GM18508 (cell line): ENCODE measurements at regions not wholly inside any gene's neighbourhood (a gene's known extent, or its start where the extent isn't known, plus 50 kb on each side); places are given as distances from the start of the nearest gene placed in this dataset.

ENCODE experiments used
- ATAC-seq: cut with Tn5 transposase; IDR thresholded peaks from one replicate; pipeline ENCODE4 v1.9.1; 2021; ENCODE audit warnings: moderate number of reproducible peaks; ENCODE audit not compliant: insufficient read depth, unreplicated experiment

GRCh38 chr16:86133847-86134375 lies 234.9 kb downstream of the IRF8 start:
- ATAC-seq, result no peak

DNA sequence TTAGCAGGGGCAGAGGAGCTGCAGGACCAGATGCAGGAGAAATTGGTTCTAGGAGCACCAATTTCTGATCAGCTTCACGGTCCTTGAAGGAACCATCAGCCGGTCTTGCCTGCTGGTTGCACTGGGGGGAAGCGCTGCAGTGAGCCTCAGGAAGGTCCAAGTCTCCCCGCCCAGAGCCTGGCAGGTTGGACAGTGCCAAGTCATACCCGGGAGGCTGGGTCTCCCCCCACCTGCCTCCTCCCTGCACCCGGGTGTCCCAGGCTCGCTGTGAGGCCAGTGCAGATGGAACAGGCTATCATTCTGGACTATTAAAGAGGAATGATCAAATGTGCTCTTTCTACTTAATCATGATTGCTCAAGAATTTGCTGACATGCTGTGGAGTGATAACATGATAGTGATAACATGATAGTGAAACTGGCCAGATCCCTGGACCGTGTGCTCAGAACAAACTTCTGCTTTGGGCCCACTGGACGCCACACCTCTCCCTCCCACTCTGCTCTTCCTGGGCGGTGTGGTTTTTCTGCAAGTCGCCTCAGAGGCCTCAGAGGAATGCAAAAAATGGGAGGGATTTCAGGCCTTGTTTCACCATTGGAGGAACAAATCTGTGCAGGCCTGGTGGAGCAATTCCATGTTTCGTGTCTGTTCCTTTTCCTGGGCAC lies 236.0 kb downstream of the IRF8 start:
- no peak for ATAC-seq

DNA sequence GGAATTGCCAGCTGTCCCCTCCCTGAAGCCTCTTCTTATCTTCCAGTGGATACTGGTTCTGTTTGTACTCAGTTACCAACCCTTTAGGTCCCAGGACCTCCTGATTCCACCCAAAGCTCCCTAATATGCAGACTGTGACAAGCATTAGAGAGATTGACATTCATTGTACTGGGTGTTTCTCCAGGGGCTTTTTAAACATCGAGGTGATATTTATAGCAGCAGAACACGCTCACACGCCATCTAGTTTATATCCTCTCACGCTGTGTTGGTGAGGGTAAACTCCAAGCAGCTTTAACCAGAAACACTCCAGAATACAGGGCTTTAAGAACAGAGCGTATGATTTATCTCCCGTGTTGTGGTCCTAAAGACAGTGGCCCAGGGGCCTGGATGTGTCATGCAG lies 238.4 kb downstream of the IRF8 start:
- ATAC-seq, result no peak

GRCh38 chr16:86138121-86139085 lies 239.4 kb downstream of the IRF8 start:
- no peak for ATAC-seq

- no peak for ATAC-seq
Measured at GRCh38 chr16:86142801-86143236, 243.9 kb downstream of the IRF8 start.

DNA sequence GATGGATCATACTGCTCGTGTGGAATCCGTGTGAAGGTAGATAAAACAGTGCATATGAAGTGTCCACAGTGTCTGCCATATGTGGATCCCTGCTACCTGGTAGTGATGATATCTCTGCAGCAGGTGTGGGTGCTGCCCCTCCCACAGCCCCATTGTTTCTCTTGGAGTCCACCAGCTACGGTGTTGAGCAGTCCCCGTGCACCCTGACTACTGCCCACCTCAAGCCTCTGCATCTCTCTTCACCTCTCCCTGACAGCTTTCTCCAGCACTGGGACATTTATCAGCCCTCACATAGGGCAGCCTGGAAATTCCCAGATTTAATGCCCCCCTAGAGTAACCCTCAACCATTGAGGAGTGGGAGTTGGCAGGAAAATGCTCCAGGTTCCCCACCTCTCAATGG lies 244.7 kb downstream of the IRF8 start:
- ATAC-seq, result no peak

DNA sequence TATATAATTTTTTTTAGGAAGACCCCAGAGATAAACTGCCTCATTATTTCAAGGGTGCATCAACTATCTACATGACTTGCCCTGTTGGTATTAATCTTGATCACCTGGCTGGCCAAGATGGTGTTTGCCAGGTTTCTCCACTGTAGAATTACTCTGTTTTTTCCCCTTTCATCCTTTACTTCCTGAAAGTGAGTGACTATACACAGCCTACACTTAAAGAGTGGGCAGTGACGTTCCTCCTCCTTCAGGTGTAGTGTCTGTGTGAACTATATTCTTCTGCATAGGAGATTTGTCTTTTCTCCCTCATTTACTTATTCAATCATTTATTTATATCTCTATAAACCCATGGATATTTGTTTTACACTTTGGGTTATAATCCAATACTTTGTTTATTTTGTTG lies 246.7 kb downstream of the IRF8 start:
- no peak for ATAC-seq

DNA sequence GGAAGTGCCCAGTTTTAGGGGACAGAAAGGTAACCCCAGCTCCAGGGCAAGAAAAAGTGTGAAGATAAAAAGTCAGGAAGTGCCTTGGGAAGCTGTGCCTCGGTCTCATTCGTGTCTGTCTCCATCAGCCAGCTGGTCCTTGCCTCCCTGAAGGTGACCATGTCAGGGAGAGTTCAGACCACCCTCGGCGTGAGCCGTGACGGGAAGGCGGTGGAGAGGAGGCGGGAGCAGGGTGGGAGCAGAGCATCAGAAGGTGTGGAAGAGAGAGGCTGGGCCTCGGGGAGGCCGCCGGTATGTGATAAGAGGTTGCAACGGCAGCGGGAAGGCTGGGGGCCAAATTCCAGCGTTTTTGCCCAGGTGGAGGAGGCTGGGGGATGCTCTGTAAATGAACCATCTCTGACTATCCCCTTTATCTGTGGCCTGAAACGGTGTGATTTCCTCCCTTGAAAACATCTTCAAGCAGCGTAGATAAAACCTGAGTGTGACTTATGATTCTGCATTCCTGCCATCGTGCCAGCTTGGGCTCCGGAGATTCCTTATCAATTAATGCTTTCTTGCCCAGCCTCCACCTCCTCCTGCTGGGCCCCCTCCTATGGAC lies 251.8 kb downstream of the IRF8 start:
- ATAC-seq, result no peak

DNA sequence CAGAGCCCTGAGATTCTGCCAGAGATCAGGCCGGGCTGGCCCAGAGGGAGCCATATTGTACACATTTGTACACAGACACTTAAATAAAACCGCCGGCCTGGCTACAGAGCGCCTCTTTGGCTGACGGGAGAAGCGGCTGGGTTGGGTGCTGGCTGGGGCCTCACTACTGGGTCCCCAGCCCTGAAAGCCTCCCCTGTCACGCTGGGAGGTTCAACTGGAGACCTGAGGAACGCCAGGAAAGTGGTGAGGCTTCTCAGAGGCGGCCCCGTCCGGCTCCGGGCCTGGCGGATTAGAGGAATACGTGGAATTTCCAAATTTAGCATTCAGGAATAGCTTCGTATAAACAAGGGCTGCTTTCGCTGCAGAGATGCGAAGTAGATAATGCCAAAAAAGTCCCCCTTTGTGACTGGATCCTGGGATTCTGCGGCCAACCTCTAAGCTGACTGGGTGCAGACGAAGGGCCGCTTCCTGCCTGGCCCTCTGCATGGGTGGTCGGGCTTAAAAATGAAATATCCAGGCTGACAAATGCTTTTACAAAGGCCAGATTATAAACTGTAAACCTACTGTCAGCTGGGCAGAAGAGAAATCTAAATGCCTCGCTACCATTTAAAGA lies 252.4 kb downstream of the IRF8 start:
- no peak for ATAC-seq

GRCh38 chr16:86156155-86156554 lies 257.2 kb downstream of the IRF8 start:
- no peak for ATAC-seq

GRCh38 chr16:86157616-86158247 lies 258.8 kb downstream of the IRF8 start:
- no peak for ATAC-seq

GRCh38 chr16:86158688-86159360 lies 259.9 kb downstream of the IRF8 start:
- no peak for ATAC-seq

DNA sequence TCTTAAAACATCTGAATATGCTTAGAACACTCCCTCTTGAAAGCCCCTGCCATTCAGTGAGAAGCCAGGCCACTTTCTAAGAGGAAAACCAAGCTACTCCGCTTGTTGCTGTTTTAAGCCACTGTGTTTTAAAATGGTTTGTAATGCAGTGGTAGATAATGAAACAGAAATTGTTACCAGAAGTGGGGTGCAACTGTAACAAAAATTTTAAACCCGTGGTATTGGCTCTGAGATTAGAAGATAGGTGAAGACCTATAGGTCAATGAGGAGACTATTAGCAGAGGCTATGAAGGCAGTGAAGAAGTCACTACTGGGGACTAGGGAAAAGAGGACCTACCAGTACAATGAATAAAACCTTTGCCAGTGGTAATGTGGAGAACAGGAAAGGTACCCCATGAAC lies 266.5 kb downstream of the IRF8 start:
- ATAC-seq, result no peak

- no peak for ATAC-seq
Measured at GRCh38 chr16:86166414-86166813, 267.5 kb downstream of the IRF8 start.

GRCh38 chr16:86167061-86167460 lies 268.1 kb downstream of the IRF8 start:
- ATAC-seq, result no peak

DNA sequence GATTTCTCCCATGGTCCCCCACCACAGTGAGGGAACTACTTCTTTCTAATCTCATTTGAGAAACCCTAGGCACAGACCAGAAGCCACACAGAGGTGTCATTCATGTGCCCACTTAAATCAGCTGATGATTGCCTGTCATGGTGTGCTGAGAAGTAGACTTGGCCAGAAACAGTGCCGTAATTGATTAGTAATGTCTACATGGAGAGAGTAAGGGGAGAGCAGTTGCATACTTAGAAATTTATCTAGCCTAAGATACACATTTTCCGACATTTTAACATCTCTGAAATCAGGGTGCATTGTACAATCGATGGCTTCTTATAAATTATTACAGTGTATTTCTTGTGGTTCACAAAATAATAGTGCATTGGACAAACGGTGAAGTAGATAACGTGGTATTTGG lies 271.8 kb downstream of the IRF8 start:
- no peak for ATAC-seq

DNA sequence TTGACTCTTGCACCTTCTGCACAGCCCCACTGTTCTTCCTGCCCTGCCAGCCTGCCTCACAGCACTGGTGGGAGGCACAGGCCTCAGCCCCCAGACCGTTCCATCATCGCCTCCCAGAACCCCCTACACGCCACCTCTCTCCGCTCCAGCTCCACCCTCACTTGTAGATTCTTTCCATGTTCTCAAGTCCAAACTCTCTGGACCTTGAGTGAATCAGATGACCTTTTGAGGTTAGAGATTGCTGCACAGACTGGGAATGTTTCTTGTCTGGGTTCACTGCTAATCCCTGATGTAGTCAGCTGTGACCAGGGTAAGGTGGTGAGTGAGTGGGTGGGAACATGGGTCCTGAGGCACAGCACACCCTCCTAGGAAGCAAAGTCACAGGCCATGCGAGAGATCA lies 272.4 kb downstream of the IRF8 start:
- ATAC-seq, result no peak

DNA sequence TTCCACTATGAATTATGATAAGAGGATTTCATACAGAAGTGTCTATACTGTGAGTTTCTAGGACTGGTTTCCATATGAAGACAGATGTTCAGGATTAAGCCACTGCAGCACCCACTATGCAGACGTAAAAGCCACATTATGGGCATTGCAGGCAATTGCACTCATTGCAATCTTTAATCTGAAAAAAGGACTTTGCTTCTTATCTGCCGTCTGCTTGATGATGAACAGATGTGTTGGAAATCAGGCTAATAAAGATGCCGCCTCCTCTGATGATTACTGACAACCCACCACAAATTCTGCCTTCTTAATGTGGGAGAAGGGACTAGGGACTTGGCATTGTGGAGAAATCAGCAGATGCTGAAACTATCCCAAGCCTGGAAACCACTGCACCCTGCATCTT lies 276.9 kb downstream of the IRF8 start:
- ATAC-seq, result no peak

- ATAC-seq, result no peak
Measured at GRCh38 chr16:86176462-86176861, 277.5 kb downstream of the IRF8 start.

GRCh38 chr16:86180244-86180643 lies 281.3 kb downstream of the IRF8 start:
- no peak for ATAC-seq
